SK-N-SH (cell line): ENCODE measurements at regions not wholly inside any gene's neighbourhood (a gene's known extent, or its start where the extent isn't known, plus 50 kb on each side); places are given as distances from the start of the nearest gene placed in this dataset.

Experiments used
- CTCF ChIA-PET: fragments of 300-600, 350-600 bp; formaldehyde crosslinking; extraction: SDS; loops from one replicate; lab custom pipeline; 2021; lab: Yijun Ruan, JAX
- POLR2A ChIA-PET: fragments of 350-600 bp; sonication (Branson Sonifier 250); formaldehyde crosslinking; extraction: SDS; loops from one replicate; lab custom pipeline; 2020; ENCODE audit warnings: antibody characterized with exemption, inconsistent platforms; lab: Yijun Ruan, JAX
- DNase-seq: peaks from one replicate; pipeline ENCODE4 v3.0.0; 2012
- H2AFZ ChIP-seq: fragments of 200-600 bp; sonication (generic); 2 replicates; pipeline ENCODE4 v1.8.1; 2016; ENCODE audit warnings: antibody characterized with exemption, mild to moderate bottlenecking, low read depth
- H3F3A ChIP-seq: fragments of 200-600 bp; sonication (generic); replicated peaks from 2 replicates; pipeline ENCODE3; 2016; ENCODE audit warnings: antibody characterized with exemption, mild to moderate bottlenecking; ENCODE audit not compliant: insufficient read depth
- H3K27ac ChIP-seq, 2 experiments: fragments of 200-500 bp in 1 of 2; fragments of 200-600 bp in 1 of 2; sonication (Bioruptor generic) in 1 of 2; sonication (generic), shearing (Covaris generic) in 1 of 2; 2 replicates each; pipeline versions ENCODE4 v1.5.1 to v1.6.1; 2014 to 2016; ENCODE audit warnings: low read depth in 2 of 2, inconsistent platforms in 1 of 2, low read length in 1 of 2, mild to moderate bottlenecking in 1 of 2, mixed read lengths in 1 of 2
- H3K27me3 ChIP-seq: fragments of 200-600 bp; sonication (generic), shearing (Covaris generic); 2 replicates; pipeline ENCODE4 v1.6.1; 2016; ENCODE audit warnings: mixed run types; ENCODE audit not compliant: insufficient read depth
- H3K36me3 ChIP-seq, 2 experiments: fragments of 200-500 bp in 1 of 2; fragments of 200-600 bp in 1 of 2; sonication (Bioruptor generic) in 1 of 2; sonication (generic) in 1 of 2; replicated peaks in 1 of 2; 2 replicates each; pipeline versions ENCODE3 to v1.5.1; 2014 to 2016; ENCODE audit warnings: low read length in 1 of 2, mild to moderate bottlenecking in 1 of 2; ENCODE audit not compliant: insufficient read depth in 2 of 2, control insufficient read depth in 1 of 2
- H3K4me1 ChIP-seq, 2 experiments: fragments of 200-500 bp in 1 of 2; fragments of 200-600 bp in 1 of 2; sonication (Bioruptor generic) in 1 of 2; sonication (generic), shearing (Covaris generic) in 1 of 2; 2 replicates each; pipeline versions ENCODE4 v1.5.1 to v1.6.1; 2014 to 2016; ENCODE audit warnings: low read depth in 1 of 2, low read length in 1 of 2, mixed run types in 1 of 2; ENCODE audit not compliant: insufficient read depth in 2 of 2, control insufficient read depth in 1 of 2
- H3K4me2 ChIP-seq: fragments of 200-600 bp; sonication (generic), shearing (Covaris generic); 2 replicates; pipeline ENCODE4 v1.6.1; 2017; ENCODE audit warnings: mixed run types
- H3K4me3 ChIP-seq, 2 experiments: fragments of 200-500 bp in 1 of 2; fragments of 200-600 bp in 1 of 2; sonication (Bioruptor generic) in 1 of 2; sonication (generic), shearing (Covaris generic) in 1 of 2; 2 replicates each; pipeline versions ENCODE4 v1.5.1 to v1.8.1; 2014 to 2016; ENCODE audit warnings: low read depth in 2 of 2, inconsistent platforms in 1 of 2, low read length in 1 of 2, mild to moderate bottlenecking in 1 of 2, mixed read lengths in 1 of 2, moderate library complexity in 1 of 2
- H3K79me2 ChIP-seq: fragments of 200-600 bp; sonication (generic); 2 replicates; pipeline ENCODE4 v1.8.1; 2017; ENCODE audit warnings: mild to moderate bottlenecking; ENCODE audit not compliant: insufficient read depth
- H3K9ac ChIP-seq: fragments of 200-600 bp; sonication (generic); 2 replicates; pipeline ENCODE4 v1.6.1; 2017; ENCODE audit warnings: mixed run types
- H3K9me2 ChIP-seq: fragments of 200-600 bp; sonication (generic); 2 replicates; pipeline ENCODE4 v1.6.1; 2017; ENCODE audit warnings: mixed run types
- H3K9me3 ChIP-seq: fragments of 200-600 bp; sonication (generic); 2 replicates; pipeline ENCODE4 v1.6.1; 2017; ENCODE audit warnings: mixed run types, mild to moderate bottlenecking, moderate library complexity
- H4K20me1 ChIP-seq: fragments of 200-600 bp; sonication (generic); 2 replicates; pipeline ENCODE4 v1.6.1; 2017; ENCODE audit warnings: mild to moderate bottlenecking, mixed run types; ENCODE audit not compliant: insufficient read depth
- CHD2 ChIP-seq: fragments of 150-350 bp; IDR thresholded peaks from 2 replicates; pipeline ENCODE4 v1.6.1; 2018; ENCODE audit warnings: low read length; ENCODE audit not compliant: partially characterized antibody
- EP300 ChIP-seq, 2 experiments: IDR thresholded peaks; 2 replicates each; pipeline versions ENCODE4 v1.4.0 to v1.6.1; 2012; ENCODE audit warnings: borderline replicate concordance in 1 of 2, low read depth in 1 of 2, low read length in 1 of 2
- FOSL2 ChIP-seq: IDR thresholded peaks from 2 replicates; pipeline ENCODE4 v1.4.0; 2012; ENCODE audit warnings: low read depth, mild to moderate bottlenecking, moderate library complexity, borderline replicate concordance
- GABPA ChIP-seq: IDR thresholded peaks from 2 replicates; pipeline ENCODE4 v1.4.0; 2012; ENCODE audit warnings: low read depth, mild to moderate bottlenecking
- MAX ChIP-seq: IDR thresholded peaks from 2 replicates; pipeline ENCODE4 v1.4.0; 2012; ENCODE audit warnings: low read depth
- MEF2A ChIP-seq: IDR thresholded peaks from 2 replicates; pipeline ENCODE4 v1.4.0; 2012; ENCODE audit warnings: low read depth, borderline replicate concordance
- PBX3 ChIP-seq: IDR thresholded peaks from 2 replicates; pipeline ENCODE4; 2012
- RCOR1 ChIP-seq: fragments of 150-350 bp; IDR thresholded peaks from 2 replicates; pipeline ENCODE4 v1.6.1; 2017; ENCODE audit warnings: antibody characterized with exemption, low read length
- RXRA ChIP-seq: IDR thresholded peaks from 2 replicates; pipeline ENCODE4 v1.4.0; 2012; ENCODE audit warnings: low read depth, mild to moderate bottlenecking, borderline replicate concordance
- TCF12 ChIP-seq: IDR thresholded peaks from 2 replicates; pipeline ENCODE4 v1.4.0; 2012
- ZBTB33 ChIP-seq: IDR thresholded peaks from 2 replicates; pipeline ENCODE4 v1.4.0; 2012; ENCODE audit warnings: low read depth, borderline replicate concordance
- WGBS: methylation state at CpG from one replicate; pipeline ENCODE4 v1.1.6; 2017; ENCODE audit warnings: low lambda C conversion rate; 5-methylcytosine and 5-hydroxymethylcytosine counted together
- TF ChIP-seq, protein P1 (sequence below): fragments of 150-350 bp; IDR thresholded peaks from 2 replicates; pipeline ENCODE4 v1.6.1; 2016; ENCODE audit warnings: mild to moderate bottlenecking, low read depth, low read length

GRCh38 chr10:85152496-85152895 lies 824.1 kb downstream of the CCSER2 start:
- no peak overlapping the region for H3K9ac ChIP-seq
- H3K27ac ChIP-seq, result no peak overlapping the region
- H3K79me2 ChIP-seq, result no peaks in the 10 kb centered on the region
- CTCF ChIA-PET, result no interaction called here
- DNase-seq, result no peak
- peaks cover 5% of the 10 kb centered on the region; the same call in 1 of the 2 replicates for H3K9me3 ChIP-seq
- no peaks in the 10 kb centered on the region for H3K4me1 ChIP-seq
- H3K36me3 ChIP-seq, result no peaks in the 10 kb centered on the region
- H3F3A ChIP-seq, result no peaks in the 10 kb centered on the region
- WGBS, result 7% methylated on average over 3 of the region's 3 CpGs
- TF ChIP-seq PBX3 (no peak), GABPA (no peak), EP300 (IDR thresholded peaks at IDR 0.05; ENCODE audit: borderline replicate concordance in 1 of 2, low read depth in 1 of 2, low read length in 1 of 2) (no peak), CHD2 (no peak), ZBTB33 (no peak), RXRA (no peak)
- TF ChIP-seq, protein P1, sequence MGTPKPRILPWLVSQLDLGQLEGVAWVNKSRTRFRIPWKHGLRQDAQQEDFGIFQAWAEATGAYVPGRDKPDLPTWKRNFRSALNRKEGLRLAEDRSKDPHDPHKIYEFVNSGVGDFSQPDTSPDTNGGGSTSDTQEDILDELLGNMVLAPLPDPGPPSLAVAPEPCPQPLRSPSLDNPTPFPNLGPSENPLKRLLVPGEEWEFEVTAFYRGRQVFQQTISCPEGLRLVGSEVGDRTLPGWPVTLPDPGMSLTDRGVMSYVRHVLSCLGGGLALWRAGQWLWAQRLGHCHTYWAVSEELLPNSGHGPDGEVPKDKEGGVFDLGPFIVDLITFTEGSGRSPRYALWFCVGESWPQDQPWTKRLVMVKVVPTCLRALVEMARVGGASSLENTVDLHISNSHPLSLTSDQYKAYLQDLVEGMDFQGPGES, result no peak
- H4K20me1 ChIP-seq, result no peaks in the 10 kb centered on the region
- H3K27me3 ChIP-seq, result no peaks in the 10 kb centered on the region
- no peak overlapping the region for H2AFZ ChIP-seq
- H3K4me2 ChIP-seq, result no peak overlapping the region
- no peaks in the 10 kb centered on the region for H3K9me2 ChIP-seq
- POLR2A ChIA-PET, result no interaction called here
- H3K4me3 ChIP-seq, result no peak overlapping the region

GRCh38 chr10:85152911-85153310 lies 824.5 kb downstream of the CCSER2 start:
- Histone ChIP-seq H3K9ac (no peak overlapping the region), H3F3A (no peaks in the 10 kb centered on the region), H3K79me2 (no peaks in the 10 kb centered on the region), H3K4me2 (no peak overlapping the region), H3K4me3 (no peak overlapping the region), H3K27ac (no peak overlapping the region), H3K27me3 (no peaks in the 10 kb centered on the region), H2AFZ (no peak overlapping the region), H3K9me3 (peaks cover 5% of the 10 kb centered on the region; the same call in 1 of the 2 replicates), H3K36me3 (no peaks in the 10 kb centered on the region), H3K4me1 (no peaks in the 10 kb centered on the region), H3K9me2 (no peaks in the 10 kb centered on the region), H4K20me1 (no peaks in the 10 kb centered on the region)
- ChIA-PET POLR2A (no interaction called here), CTCF (interaction anchor here (1.4 to 1.5 kb wide), 3 partner anchors 20 to 345 kb away, joined by 3 read pairs; no protein-coding TSS in a partner anchor)
- 19% methylated on average over 1 of the region's 1 CpG for WGBS
- no peak for DNase-seq
- TF ChIP-seq, protein P1, result no peak
- no peak for TF ChIP-seq FOSL2
- TF ChIP-seq MAX, result no peak
- no peak for TF ChIP-seq RCOR1
- TF ChIP-seq MEF2A, result no peak
- no peak for TF ChIP-seq TCF12
